Loucy (cell line): ENCODE measurements at regions not wholly inside any gene's neighbourhood (a gene's known extent, or its start where the extent isn't known, plus 50 kb on each side); places are given as distances from the start of the nearest gene placed in this dataset.
"Not testable (repeated sequence)": the region's sequence is repeated elsewhere in the genome, so short reads cannot be mapped to it uniquely, and the experiment has no call there.

Source experiments
- EZH2phosphoT487 ChIP-seq: fragments of 200-600 bp; IDR thresholded peaks from 2 replicates; pipeline ENCODE4 v1.6.1; 2018; ENCODE audit warnings: antibody characterized with exemption, mild to moderate bottlenecking, moderate library complexity, borderline replicate concordance
- TF ChIP-seq, protein P1 (sequence below): fragments of 200-600 bp; sonication (generic); conservative IDR thresholded peaks from 2 replicates; pipeline ENCODE4 v1.5.1; 2014; ENCODE audit warnings: mild to moderate bottlenecking, antibody characterized with exemption, low read length

DNA sequence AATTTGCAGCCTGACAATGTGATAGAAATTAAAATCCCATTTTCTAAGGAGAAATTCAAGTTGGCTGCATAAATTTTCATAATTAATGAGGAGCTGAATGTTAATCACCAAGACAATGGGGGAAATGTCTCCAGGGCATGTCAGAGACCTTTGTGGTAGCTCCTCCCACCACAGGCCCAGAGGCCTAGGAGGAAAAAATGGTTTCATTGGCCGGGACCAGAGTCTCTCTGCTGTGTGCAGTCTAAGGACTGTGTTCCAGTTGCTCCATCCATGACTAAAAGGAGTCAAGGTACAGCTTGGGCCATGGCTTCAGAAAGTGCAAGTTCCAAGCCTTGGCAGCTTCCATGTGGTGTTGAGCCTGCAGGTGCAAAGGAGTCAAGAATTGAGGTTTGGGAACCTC is 187.6 kb upstream of the FRG1 start:
- TF ChIP-seq, protein P1, sequence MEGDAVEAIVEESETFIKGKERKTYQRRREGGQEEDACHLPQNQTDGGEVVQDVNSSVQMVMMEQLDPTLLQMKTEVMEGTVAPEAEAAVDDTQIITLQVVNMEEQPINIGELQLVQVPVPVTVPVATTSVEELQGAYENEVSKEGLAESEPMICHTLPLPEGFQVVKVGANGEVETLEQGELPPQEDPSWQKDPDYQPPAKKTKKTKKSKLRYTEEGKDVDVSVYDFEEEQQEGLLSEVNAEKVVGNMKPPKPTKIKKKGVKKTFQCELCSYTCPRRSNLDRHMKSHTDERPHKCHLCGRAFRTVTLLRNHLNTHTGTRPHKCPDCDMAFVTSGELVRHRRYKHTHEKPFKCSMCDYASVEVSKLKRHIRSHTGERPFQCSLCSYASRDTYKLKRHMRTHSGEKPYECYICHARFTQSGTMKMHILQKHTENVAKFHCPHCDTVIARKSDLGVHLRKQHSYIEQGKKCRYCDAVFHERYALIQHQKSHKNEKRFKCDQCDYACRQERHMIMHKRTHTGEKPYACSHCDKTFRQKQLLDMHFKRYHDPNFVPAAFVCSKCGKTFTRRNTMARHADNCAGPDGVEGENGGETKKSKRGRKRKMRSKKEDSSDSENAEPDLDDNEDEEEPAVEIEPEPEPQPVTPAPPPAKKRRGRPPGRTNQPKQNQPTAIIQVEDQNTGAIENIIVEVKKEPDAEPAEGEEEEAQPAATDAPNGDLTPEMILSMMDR: not testable (repeated sequence)
- TF ChIP-seq EZH2phosphoT487: not testable (repeated sequence)
